D721Med (cell line): ENCODE measurements at regions not wholly inside any gene's neighbourhood (a gene's known extent, or its start where the extent isn't known, plus 50 kb on each side); places are given as distances from the start of the nearest gene placed in this dataset.
"Not testable (repeated sequence)": the region's sequence is repeated elsewhere in the genome, so short reads cannot be mapped to it uniquely, and the experiment has no call there.

Experiments used
- DNase-seq: peaks from one replicate; pipeline ENCODE4 v3.0.0; 2011; ENCODE audit warnings: low spot score; ENCODE audit not compliant: insufficient read length
- FAIRE-seq: peaks from 2 replicates; lab custom pipeline; 2011; peaks lifted over from hg19 to GRCh38; lab: Jason Lieb, UNC
- CTCF ChIP-seq: IDR thresholded peaks from 2 replicates; pipeline ENCODE4 v1.5.1; 2012; ENCODE audit warnings: mild to moderate bottlenecking, control low read depth; ENCODE audit not compliant: insufficient read depth; ENCODE audit errors: missing control alignments

- FAIRE-seq: no peak
- no peak for DNase-seq
- no peak for TF ChIP-seq CTCF
These were observed 129.8 kb downstream of the SEC23IP start for GRCh38 chr10:120022357-120022756.

GRCh38 chr10:120034236-120034635 lies 141.7 kb downstream of the SEC23IP start:
- FAIRE-seq (no peak), DNase-seq (no peak)
- TF ChIP-seq CTCF: no peak

GRCh38 chr10:120039046-120039445 lies 146.5 kb downstream of the SEC23IP start:
- DNase-seq (no peak), FAIRE-seq (no peak)
- TF ChIP-seq CTCF: no peak

- TF ChIP-seq CTCF: no peak
- no peak for FAIRE-seq
- no peak for DNase-seq
These were observed 147.3 kb downstream of the SEC23IP start for GRCh38 chr10:120039826-120040225.

- DNase-seq: no peak
- no peak for TF ChIP-seq CTCF
- no peak for FAIRE-seq
These were observed 149.5 kb downstream of the SEC23IP start for GRCh38 chr10:120041807-120042559.

- no peak for DNase-seq
- no peak for FAIRE-seq
These were observed 150.2 kb downstream of the SEC23IP start for GRCh38 chr10:120042705-120043104.

GRCh38 chr10:120047373-120047772 lies 154.8 kb downstream of the SEC23IP start:
- not testable (repeated sequence) for FAIRE-seq, DNase-seq

More at GRCh38 chr10:120042705-120043104, 150.2 kb downstream of the SEC23IP start:
- no peak for TF ChIP-seq CTCF
